Activated CD8-positive, alpha-beta memory T cell treated with anti-CD3 and anti-CD28 coated beads for 36 hours (primary cell): ENCODE measurements at regions not wholly inside any gene's neighbourhood (a gene's known extent, or its start where the extent isn't known, plus 50 kb on each side); places are given as distances from the start of the nearest gene placed in this dataset.
"Not testable (repeated sequence)": the region's sequence is repeated elsewhere in the genome, so short reads cannot be mapped to it uniquely, and the experiment has no call there.

Experiments
- CTCF ChIA-PET: fragments of 350-600 bp; sonication (Branson Sonifier 250); formaldehyde crosslinking; loops from one replicate; lab custom pipeline; 2021; ENCODE audit warnings: antibody characterized with exemption; lab: Charles Lee
- POLR2A ChIA-PET: fragments of 350-600 bp; sonication (Branson Sonifier 250); formaldehyde crosslinking; loops from one replicate; lab custom pipeline; 2021; ENCODE audit warnings: antibody characterized with exemption; lab: Charles Lee

DNA sequence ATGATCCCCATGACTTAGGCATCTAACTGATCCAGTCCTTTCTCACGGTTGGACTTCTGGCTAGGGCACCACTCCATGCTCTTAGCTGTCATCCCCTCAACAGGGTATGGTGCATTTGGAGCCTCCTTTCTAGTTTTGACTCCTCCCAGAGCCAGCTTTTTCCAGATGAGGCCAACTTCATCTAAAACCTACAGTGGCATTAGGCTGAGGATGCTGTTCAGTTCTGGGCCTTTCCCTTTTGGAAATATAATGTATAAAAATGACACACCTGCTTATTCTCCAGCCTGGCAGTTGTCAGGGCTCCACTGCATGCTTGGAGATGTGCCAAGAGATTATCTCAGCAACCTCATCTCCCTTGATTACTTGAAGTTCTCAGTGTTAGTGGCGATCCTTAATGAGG lies 239.7 kb downstream of the EMP1 start:
- CTCF ChIA-PET, result no interaction called here

GRCh38 chr12:13435235-13435933 lies 238.9 kb downstream of the EMP1 start:
- CTCF ChIA-PET, result no interaction called here
- POLR2A ChIA-PET, result no interaction called here

More for the DNA sequence above, 239.7 kb downstream of the EMP1 start:
- POLR2A ChIA-PET, result no interaction called here

DNA sequence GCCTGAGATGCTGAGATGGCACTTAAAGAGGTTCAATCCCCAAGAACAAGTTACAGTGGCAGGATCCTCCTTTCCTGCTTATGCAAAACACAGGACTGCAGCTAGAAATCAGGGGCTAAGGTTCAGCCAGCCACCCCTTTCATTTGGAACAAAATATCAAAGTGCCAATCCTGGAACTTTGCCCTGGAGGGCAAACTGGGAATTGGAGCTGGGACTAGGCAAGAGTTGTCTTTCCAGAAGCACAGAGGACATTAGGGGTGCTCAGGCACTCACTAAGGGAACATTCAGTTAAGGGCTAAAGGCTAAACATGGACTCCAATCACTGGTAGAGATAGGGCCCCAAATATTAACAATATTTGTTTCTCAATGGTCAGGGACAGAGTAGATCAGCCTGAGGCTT lies 237.2 kb downstream of the EMP1 start:
- ChIA-PET POLR2A (no interaction called here), CTCF (no interaction called here)

- CTCF ChIA-PET, result no interaction called here
- POLR2A ChIA-PET, result no interaction called here
These were observed 234.5 kb downstream of the EMP1 start for GRCh38 chr12:13431041-13431440.

GRCh38 chr12:13428538-13429265 lies 232.2 kb downstream of the EMP1 start:
- ChIA-PET CTCF (no interaction called here), POLR2A (no interaction called here)

GRCh38 chr12:13425766-13426165 lies 229.2 kb downstream of the EMP1 start:
- CTCF ChIA-PET, result no interaction called here
- POLR2A ChIA-PET, result no interaction called here

DNA sequence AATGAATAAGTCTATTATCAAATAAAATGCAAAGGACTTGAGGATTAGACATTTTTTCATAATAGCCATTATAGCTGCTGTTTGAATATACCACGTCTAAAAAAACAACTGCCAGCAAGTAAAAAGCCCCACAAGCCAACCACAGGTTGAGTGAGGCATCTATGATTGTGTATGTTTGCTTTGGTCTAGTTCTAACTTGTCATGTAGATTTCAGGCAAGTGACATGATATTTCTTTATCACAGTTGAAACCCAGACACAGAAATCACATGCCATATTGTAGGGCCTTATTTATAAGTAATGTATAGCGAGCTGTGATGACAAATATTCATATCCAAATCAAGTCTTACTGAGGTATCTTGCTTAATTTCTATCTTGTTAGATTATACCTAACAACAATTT lies 225.8 kb downstream of the EMP1 start:
- POLR2A ChIA-PET, result no interaction called here
- CTCF ChIA-PET, result no interaction called here

DNA sequence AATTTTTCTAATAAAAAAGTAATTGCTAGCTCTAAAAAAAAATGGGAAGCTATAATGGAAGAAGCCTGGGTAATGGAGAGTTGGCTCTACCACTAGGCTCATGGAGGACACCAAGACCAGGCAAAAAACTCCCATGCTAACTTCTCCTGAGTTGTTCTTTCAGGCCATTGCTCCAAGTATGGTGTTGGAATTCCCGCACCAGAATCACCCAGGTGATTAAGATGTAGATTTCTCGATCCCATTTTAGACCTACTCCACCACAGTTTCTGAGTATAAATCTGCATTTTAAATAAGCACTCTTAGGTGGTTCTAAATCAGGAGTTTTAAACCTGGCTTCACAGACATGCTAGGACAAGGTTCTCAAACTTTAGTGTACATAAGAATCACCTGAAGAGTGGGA lies 221.0 kb downstream of the EMP1 start:
- CTCF ChIA-PET, result no interaction called here
- POLR2A ChIA-PET, result no interaction called here

DNA sequence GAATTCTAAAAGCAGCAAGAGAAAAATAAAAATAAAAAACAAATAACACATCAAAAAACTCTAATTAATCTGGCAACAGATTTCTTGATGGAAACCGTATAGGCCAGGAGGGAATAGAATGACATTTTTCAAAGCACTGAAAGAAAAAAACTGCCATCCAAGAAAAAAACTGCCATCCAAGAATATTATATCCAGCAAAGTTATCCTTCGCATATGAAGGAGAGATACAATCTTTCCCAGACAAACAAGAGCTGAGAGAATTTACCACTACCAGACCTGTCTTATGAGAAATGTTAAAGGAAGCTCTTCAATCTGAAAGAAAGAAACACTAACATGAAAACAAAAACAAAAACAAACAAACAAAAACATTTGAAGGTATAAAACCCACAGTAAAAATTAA lies 214.8 kb downstream of the EMP1 start:
- CTCF ChIA-PET, result no interaction called here
- POLR2A ChIA-PET, result no interaction called here

DNA sequence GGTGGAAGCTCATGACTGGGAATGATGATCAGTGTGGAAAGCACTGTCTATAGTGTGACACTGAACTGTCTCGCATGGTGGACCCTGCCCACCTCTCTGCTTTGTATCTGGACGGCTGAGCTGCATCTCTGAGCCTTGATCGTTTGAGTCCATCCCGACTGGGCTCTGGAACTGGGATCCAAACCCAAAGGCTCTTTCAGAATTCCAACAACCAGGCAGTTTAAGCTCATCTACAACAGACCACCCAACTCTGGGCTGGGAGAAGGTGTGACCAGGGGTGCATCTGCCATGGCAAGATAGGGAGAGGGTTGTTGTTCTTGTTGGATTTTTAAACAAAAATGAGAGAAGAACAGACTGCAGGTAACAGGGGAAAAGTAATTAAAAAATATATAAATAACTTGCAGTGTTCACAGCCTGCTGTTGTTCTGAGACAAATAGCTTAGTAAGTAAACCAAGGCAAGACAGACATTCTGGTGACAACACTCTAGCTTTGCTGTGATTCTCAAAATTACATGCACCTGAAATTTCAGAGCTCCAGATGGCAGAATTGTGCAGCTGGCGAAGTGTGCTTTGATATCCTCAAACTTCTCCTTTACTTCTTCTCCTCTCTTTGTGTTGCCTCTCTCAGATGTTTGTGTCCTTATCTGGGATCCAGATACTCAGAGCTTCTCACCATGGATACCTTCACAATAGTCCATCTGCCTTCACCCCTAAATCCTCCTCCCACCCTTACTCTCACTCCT lies 209.6 kb downstream of the EMP1 start:
- ChIA-PET CTCF (interaction anchor here (0.6 kb wide), 1 partner anchor 398 kb away, joined by 3 read pairs; no protein-coding TSS in a partner anchor), POLR2A (no interaction called here)

- ChIA-PET CTCF (no interaction called here), POLR2A (no interaction called here)
These were observed 208.3 kb downstream of the EMP1 start for GRCh38 chr12:13404631-13405473.

DNA sequence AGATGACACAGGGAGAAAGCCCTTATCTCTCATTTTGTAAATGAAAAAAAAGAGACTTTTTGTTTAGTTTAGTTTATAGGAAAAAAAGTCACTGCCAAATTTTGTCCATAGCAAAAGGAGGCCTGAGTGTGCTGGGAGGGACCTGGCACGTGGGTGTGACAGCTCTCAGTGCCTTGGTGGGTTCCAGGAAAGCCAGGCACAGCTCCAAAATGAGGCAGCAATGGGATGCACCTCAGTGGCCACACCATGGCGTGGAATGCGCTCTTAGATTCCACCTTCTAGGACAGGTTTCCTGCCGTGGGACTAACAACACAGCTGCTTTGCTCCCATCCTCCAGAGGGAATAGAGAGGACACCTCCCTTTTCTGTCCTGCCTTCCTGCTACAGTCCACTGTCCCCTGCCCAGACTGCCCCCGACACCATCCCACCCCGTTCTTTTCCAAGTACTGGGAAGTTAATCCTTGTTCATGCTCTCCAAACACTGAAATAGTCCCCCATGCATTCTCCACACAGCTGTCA lies 207.6 kb downstream of the EMP1 start:
- ChIA-PET POLR2A (no interaction called here), CTCF (no interaction called here)

DNA sequence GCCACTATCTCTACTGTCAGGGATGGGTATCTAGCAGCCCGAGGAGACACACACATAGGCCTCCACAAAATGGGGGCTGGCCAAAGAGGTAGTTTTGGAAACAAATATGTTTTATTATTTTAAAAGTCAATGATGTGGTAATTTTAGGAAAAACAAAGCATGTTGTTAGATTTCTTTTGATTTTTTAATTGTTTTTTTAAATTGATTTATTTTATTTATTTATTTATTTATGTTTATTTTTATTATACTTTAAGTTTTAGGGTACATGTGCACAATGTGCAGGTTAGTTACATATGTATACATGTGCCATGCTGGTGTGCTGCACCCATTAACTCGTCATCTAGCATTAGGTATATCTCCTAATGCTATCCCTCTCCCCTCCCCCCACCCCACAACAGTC lies 194.8 kb downstream of the EMP1 start:
- POLR2A ChIA-PET, CTCF ChIA-PET: not testable (repeated sequence)

DNA sequence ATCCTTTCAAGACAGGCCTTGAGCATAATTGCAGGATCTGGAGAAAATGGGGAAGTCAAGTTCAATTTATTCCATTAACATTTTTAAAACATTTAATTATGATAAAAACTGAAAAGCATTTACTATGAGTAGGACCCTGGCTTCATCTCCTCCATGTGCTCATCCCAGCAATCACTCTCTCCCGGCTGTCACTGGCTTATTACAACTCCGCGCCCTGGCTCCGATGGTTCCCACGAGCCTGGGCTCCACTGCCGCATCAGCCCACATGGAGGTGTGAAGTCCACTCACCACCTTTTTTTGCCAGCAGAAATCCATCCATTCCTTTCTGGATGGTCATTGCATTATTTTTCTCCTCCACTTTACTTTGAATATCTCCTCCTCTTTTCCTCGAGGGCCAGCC lies 194.4 kb downstream of the EMP1 start:
- CTCF ChIA-PET, result interaction anchor here (1.1 kb wide), 1 partner anchor 88 kb away, joined by 3 read pairs; no protein-coding TSS in a partner anchor
- POLR2A ChIA-PET, result no interaction called here

- POLR2A ChIA-PET, result no interaction called here
- CTCF ChIA-PET, result interaction anchor here (1.1 kb wide), 1 partner anchor 88 kb away, joined by 3 read pairs; no protein-coding TSS in a partner anchor
These were observed 193.9 kb downstream of the EMP1 start for GRCh38 chr12:13390381-13390861.

- ChIA-PET CTCF (no interaction called here), POLR2A (no interaction called here)
These were observed 190.6 kb downstream of the EMP1 start for GRCh38 chr12:13387101-13387500.

DNA sequence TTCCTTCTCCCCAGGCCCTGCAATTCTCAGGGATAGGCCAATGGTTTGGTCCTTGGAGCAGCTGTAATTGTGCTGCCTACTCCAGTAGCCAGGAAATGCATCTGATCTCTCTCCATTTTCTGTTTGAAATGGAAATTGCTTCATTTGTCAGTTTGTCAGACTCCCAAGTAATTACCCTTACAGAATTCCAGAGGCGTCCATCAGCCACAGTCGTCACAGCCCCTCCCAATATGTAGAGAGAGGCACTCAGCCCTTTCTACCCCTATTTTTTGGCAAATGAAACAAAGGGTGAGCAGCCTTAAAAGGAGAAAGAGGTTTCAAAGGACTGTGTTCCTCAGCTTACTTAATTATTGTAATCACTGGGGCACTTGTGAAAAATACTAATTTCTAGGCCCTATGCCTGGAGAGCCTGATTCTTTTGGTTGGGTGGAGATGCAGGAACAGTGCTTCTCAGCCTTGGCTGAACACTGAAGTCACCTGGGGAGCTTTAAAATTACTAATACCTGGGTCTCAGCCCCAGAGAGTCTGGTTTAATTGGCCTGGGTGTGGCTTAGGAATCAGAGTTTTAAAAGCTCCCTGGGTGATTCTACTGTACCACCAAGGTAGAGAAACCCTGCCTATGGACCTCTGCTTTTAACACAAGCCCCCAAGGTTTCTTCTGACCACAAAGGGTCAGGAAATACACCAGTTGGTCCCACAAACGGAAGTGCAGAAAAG lies 190.0 kb downstream of the EMP1 start:
- ChIA-PET CTCF (no interaction called here), POLR2A (no interaction called here)

DNA sequence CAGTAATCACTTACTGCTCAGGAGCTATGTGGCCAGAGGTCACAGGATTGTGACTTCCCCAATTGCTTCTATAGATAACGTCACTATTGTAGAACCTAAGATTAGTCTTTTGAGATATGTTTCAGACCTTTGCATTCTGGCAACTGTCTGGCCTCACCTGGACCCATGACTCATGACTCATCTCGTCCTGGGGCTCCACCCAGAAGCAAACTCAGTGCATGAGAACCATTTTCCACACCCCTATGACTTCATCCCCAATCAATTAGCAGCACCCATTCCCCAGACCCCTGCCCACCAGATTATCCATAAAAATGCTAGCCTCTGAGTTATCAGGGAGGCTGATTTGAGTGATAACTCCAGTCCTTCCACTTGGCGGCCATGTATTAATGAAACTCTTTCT lies 186.9 kb downstream of the EMP1 start:
- CTCF ChIA-PET, result no interaction called here
- POLR2A ChIA-PET, result no interaction called here

DNA sequence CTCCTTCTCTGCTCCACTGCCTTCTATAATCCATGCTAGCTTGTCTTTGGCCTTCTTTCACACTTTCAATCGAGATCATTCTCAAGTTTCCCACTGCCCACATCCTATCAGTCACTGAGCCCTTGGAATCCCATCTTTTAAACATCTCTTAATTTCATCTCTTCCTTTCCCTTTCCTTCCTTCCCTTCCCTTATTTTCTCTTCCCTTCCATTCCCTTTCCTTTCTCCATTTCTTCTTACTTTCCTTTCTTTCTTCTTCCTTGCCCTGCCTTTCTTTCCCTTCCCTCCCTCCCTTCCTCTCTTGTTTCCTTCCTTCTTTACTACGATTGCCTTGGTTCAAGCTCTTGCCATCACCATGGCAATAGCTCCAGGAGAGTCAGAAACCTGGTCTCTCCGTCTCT lies 183.8 kb downstream of the EMP1 start:
- ChIA-PET CTCF (no interaction called here), POLR2A (no interaction called here)
